Stimulated activated CD8-positive, alpha-beta memory T cell treated with anti-CD3 and anti-CD28 coated beads, Interleukin-4, amount 100 ng/mL, for 48 hours (primary cell): ENCODE measurements at regions not wholly inside any gene's neighbourhood (a gene's known extent, or its start where the extent isn't known, plus 50 kb on each side); places are given as distances from the start of the nearest gene placed in this dataset.
A peak's percentile ranks its signal among the peaks of the same experiment; 100 is the strongest.
"Not testable (repeated sequence)": the region's sequence is repeated elsewhere in the genome, so short reads cannot be mapped to it uniquely, and the experiment has no call there.

Experiments used
- DNase-seq: peaks from one replicate; pipeline ENCODE4 v3.0.0-alpha.2; 2020

DNA sequence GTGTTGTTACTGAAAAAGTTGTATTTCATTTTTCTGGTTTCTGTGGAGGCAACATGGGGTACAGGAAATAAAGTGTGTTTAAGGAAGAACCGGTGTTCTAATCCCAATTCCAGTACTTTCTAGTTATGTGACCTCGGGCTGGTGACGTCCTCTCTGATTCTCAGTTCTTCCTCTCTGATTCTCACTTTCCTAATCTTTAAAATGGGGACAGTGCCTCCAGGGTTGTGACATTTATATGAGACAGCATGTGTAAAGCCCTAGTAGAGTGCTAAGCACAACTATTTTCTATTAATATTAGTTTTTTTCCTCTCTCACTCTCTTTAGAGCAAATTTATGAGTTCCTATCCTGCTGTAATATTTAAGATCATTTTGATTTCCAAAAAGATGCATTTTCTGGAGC is 50.9 kb upstream of the PTPDC1 start:
- DNase-seq = no peak

DNA sequence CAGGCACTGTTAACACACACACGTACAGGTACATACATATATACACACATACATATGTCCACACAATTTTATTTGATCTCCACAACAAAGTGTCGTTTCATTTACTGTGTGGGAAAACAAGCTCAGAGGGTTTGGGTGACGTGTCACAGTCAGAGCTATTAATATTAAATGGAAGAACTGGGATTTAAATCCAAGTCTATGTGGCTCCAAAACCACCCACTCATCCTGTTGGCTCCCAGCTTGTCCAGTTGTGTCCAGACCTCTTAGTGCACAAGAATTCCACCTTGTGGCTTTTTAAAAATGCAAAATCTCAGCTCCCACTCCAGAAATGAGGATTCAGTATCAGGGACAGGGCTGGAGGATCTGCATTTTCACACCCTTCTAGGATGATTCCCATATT is 52.3 kb upstream of the PTPDC1 start:
- DNase-seq = no peak

DNA sequence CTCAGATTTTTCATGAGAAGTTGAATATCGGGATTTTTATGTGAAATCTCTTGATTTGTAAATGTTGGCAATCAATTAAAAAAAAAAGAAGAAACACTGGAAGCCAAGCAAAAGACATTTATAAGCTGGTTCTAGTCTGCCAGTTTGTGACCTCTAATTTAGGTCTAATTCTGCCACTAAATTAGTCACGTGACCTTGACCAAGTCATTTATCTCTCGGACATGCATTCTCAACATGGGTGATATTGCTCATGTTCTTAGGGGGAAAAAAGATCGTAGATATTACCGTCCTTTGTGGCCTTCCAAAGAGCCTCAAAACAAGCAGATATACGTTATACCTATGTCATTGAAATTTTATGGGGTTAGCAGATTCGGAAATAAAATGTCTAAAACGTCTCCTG is 52.9 kb upstream of the PTPDC1 start:
- DNase-seq = no peak

DNA sequence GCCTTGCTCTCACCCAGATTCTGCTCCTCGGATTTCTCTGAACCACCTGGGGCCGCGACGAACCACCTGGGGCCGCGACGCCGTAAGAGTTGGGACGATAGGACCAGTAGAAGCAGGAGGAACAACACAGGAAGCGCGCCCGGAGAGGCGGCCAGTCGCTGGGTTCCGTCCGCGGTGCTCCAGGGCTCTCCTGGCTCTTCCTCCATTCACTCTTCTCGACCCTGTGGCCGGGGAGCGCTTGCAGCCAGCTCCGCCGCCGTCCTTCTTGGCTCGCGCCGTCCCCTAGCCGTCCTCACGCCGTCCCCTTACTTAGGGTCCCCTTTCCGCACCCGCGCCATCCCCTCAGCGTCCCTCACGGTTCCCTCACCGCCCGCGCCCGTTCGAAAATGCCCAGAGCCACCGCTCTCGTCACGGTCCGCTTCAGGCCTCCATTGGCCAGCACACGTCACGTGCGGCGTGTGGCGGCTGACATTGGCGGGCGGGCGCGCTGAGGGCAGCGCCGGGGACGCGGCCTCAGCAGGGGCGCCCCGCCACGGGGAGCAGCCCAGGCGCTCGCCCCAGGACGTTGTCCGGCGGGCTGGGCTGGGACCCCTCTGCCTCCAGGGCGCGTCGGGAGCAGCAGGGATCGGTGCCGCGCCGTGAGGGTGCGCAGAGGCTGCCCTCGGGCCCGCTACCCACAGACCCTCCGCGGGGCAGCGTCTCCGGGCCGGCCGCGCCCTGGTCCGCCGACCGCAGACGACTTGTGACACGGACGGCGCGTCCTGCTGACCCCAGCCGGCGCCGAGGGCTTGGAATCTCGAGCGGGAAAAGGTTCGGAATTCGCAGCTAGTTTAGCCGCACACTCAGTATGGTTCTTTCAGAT is 53.7 kb upstream of the PTPDC1 start:
- peak; percentile 88 for DNase-seq

DNA sequence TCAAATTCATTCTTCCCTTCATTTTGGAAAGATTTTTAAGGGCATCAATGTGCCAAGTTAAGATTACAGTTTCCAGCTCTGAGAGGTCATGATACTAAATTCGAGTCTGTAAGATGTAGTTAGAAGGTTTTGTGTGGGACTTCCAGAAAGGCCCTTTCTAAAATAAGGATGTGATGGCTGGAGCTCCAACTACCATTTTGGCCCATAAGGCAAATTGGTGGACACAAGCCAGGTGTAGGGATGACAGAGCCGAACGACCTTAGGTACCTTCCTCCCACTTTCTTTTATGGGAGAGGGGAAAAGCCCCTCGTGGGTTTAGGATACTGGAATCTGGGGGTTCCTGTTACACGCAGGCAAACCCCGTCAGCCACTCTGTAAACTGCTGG is 54.3 kb upstream of the PTPDC1 start:
- no peak for DNase-seq

DNA sequence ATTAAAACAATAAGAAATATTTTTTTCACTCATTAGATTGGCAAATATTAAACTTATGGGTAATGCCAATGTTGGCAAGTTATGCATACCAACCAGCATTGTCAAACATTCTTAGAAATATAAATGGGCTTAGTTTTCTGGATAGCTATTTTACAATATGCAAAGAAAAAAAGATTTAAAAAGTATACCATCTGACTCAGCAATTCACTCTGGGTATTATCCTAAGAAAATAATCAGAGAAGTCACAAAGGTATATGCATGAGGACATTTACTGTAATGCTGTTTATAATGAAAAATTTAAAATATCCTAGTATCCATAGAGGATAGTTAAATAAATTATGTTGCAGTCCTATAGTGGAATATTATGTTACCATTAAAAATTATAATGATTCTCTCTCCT is 57.4 kb upstream of the PTPDC1 start:
- DNase-seq = no peak

DNA sequence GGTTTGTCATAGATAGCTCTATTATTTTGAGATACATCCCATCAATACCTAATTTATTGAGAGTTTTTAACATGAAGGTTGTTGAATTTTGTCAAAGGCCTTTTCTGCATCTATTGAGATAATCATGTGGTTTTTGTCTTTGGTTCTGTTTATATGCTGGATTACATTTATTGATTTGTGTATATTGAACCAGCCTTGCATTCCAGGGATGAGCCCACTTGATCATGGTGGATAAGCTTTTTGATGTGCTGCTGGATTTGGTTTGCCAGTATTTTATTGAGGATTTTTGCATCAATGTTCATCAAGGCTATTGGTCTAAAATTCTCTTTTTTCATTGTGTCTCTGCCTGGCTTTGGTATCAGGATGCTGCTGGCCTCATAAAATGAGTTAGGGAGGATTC is 61.8 kb upstream of the PTPDC1 start:
- not testable (repeated sequence) for DNase-seq

DNA sequence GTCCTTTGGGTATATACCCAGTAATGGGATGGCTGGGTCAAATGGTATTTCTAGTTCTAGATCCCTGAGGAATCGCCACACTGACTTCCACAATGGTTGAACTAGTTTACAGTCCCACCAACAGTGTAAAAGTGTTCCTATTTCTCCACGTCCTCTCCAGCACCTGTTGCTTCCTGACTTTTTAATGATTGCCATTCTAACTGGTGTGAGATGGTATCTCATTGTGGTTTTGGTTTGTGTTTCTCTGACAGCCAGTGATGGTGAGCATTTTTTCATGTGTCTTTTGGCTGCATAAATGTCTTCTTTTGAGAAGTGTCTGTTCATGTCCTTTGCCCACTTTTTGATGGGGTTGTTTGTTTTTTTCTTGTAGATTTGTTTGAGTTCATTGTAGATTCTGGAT is 63.4 kb upstream of the PTPDC1 start:
- not testable (repeated sequence) for DNase-seq

DNA sequence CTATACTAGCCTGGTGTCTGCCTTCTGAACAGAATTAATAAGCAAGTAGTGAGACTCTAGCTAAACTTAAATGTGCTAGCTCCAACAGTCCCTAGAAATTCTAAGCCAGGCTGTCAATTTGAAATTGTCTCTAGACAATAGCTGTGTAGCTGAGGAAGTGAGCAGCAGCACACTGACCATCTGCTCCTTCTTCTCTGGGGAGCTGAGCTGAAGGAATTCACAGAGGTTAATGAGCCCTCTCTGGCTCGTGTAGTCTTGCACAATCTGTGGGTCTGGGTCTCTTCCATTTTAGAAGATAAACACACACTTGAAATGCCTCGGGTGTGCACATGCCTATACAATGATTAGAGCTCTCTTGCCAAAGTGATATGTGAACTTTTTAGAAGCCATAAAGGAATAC is 63.5 kb upstream of the BARX1 start:
- DNase-seq = no peak

DNA sequence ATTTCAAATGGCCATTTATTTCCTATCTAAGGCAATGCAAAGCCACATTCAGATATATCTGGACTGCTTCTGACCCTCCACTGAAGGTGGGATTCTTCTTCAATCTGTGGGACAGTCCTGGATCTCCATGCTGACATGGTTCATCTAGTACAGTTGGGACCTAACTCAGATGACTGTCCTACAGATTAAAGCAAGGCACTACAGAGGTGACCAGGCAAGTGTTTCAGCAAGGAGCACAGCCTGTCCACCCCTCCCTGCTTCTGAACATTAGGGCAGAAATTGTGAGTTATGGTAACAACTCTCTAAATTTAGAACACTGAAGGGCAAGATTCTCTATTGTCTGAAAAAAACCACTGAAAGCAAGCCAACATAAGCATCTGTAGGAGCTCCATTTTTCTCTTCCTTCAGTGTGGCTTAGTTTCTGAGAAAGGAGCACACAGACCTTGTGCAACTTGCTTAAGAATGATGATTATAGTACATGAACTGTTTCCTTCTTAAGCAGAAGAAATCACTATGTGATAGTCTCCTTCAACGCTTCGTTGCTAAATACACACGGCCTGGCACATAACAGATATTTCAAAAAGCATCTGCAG is 62.9 kb upstream of the BARX1 start:
- no peak for DNase-seq

DNA sequence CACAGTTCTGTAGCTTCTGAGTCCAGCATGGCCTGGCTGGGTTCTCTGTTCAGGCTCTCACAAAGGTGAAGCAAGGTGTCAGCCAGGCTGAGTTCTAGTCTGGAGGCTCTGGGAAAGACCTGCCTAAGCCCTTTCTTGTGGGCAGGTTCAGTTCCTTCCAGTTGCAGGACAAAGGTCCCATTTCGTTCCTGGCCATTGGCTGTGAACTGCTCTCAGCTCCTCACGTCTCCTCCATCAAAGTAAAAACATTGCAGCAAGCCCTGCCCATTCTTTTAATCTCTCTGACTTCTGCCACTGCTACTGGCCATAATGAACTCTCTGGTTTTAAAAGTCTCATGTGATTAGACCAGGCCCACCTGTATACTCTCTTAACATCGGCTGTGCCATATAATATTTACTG is 61.6 kb upstream of the BARX1 start:
- no peak for DNase-seq

DNA sequence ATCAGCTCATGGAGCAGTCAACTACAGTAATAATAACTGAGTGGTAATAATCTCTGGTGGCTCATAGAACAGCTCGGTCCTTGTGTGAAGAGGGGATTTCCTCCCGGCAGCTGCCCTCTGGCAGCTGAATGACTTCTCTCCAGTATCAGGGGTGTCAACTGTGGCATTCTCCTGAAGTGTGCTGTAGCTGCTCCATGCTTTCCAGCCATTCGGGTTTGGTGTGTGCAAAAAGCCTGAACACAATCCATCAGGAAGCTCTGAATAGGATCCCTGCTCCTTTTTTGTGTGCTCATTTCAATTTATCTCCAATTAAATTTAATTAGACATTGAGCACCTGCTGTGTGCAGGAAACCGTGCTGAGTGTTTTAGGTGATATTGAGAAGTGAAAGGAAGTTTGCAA is 59.8 kb upstream of the BARX1 start:
- no peak for DNase-seq

DNA sequence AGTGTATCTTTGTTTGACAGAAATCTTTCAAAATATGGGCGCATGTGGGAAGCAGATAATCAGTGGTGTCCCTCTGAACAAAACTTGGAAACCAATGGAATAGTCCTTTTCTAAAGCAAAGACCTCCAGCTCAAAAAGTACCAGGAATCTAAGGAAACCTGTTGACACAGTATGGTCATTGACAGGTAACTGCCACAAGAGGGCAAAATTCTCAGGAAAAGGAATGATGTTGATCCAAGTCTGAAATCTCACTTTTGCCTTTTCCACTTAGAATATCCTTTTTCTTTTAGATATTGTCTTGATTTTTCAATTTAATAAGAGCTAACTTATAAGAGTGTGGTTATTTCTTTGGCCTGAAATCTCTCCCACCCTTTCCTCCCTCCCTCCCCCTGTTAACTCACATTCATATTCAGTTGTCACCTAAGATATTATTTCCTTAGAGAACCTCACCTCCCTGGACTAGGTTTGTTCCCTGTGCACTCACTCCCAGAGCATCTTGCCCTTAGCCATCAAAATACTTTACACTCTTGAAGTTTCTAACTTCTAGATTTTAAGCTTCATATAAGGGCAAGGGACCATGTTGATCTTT is 59.0 kb upstream of the BARX1 start:
- no peak for DNase-seq

DNA sequence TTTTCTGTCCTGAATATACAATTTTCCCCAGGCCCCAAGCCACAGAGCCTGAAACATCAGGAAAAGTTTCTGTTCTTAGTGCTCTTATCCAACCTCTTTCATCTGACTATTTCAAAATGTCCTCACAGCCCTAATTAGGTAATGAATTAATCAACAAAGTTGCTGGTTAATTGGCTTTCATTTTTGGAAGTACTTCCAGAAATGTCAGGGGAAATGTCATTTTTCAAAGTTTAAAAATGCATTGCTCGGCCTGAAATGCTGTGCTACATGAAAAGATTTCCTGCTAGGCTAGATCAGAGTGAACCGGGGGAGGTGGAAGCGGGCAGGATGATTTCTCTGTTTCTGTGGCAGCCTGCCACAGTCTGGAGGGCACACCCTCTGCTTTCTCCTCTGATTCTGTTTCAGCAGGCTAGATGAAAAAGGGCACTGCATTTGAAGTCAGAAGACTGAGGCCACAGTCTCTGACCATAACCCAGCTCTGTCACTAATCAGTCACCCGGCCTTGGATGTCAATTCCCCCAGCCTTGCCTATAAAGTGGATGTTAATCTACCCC is 55.9 kb upstream of the BARX1 start:
- no peak for DNase-seq

DNA sequence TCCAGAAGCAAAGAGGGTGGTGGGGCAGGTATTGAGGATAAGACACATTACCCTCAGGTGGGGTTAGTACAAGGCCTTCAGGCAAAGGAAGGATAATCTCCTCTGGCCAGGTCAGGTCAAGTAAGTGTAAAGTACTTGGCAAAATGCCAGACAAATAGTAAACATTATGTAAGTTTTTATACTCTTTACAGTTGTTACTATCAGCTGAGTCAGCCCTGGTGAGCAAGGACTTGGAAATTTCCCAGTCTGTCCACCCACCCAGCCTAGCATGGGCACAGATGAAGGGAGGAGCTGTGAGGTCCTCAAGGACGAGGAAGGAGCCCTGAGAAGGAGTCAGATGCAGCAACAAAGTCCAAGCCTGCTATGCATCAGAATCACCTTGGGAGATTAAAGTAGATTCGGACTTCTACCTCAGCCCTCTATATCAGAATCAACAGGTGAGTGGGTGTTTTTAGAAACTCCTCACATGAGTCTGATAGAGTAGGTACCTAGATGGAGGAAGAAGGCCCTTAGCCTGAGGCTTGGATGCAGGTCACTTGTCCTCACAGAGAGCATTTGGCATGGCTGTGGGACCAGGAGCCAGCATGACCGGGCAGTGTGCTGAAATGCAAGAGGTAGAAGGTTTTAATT is 50.2 kb upstream of the BARX1 start:
- no peak for DNase-seq
